Left lung (tissue), 4 donors: ENCODE measurements at regions not wholly inside any gene's neighbourhood (a gene's known extent, or its start where the extent isn't known, plus 50 kb on each side); places are given as distances from the start of the nearest gene placed in this dataset.

ENCODE experiments used
- ATAC-seq: fragments of 200-7000 bp; cut with Tn5 transposase; one replicate; pipeline ENCODE4 v1.9.1; 2020; ENCODE audit warnings: moderate library complexity
- DNase-seq, 4 donors: peaks; one replicate each; pipeline ENCODE4 v3.0.0-alpha.2; 2013 to 2020
- H3K27ac ChIP-seq, 2 donors: fragments of 200-600 bp; sonication (generic) in 1 of 2; one replicate each; pipeline versions ENCODE4 v1.5.0 to v1.8.0; 2020 to 2021
- H3K27me3 ChIP-seq, 2 donors: fragments of 200-600 bp; sonication (generic) in 1 of 2; one replicate each; pipeline versions ENCODE4 v1.5.0 to v1.8.0; 2020 to 2021
- H3K36me3 ChIP-seq, 2 donors: fragments of 200-600 bp; sonication (generic) in 1 of 2; one replicate each; pipeline versions ENCODE4 v1.5.0 to v1.8.0; 2020 to 2021
- H3K4me1 ChIP-seq, 2 donors: fragments of 200-600 bp; one replicate each; pipeline ENCODE4 v1.8.0; 2021
- H3K4me3 ChIP-seq, 2 donors: fragments of 200-600 bp; sonication (generic) in 1 of 2; one replicate each; pipeline versions ENCODE4 v1.5.0 to v1.8.0; 2020 to 2021; ENCODE audit warnings: mild to moderate bottlenecking in 1 of 2
- H3K9me3 ChIP-seq, 2 donors: fragments of 200-600 bp; sonication (generic) in 1 of 2; one replicate each; pipeline versions ENCODE4 v1.5.0 to v1.8.0; 2020 to 2021
- CTCF ChIP-seq, 2 donors: fragments of 200-600 bp; sonication (generic) in 1 of 2; IDR thresholded peaks; one replicate each; pipeline versions ENCODE4 v1.5.0 to v1.8.0; 2021; ENCODE audit warnings: antibody characterized with exemption in 2 of 2
- intact Hi-C, 2 donors: fragments of 100-400 bp; cut with DNase I; formaldehyde crosslinking; loops; one replicate each; pipeline versions ENCODE4 v1.11.2 to v1.14.2; 2022
- donor health status: DM: no; HTN: yes; CAD: no.
- donor health status: DM: no; HTN: no; CAD: no.

GRCh38 chr4:129387666-129388065, 291.7 kb downstream of the C4orf33 start:
- H3K9me3 ChIP-seq: no peaks in the 10 kb centered on the region
- no peak for DNase-seq
- TF ChIP-seq CTCF (IDR thresholded peaks at IDR 0.05): no peak

GRCh38 chr4:129393976-129394375, 298.0 kb downstream of the C4orf33 start:
- no peak overlapping the region for H3K4me3 ChIP-seq
- TF ChIP-seq CTCF (IDR thresholded peaks at IDR 0.05): no peak
- no peak overlapping the region for H3K27ac ChIP-seq
- intact Hi-C loops: no loop called here
- H3K4me1 ChIP-seq: no peaks in the 10 kb centered on the region
- H3K9me3 ChIP-seq: peaks cover 0 to 3% of the 10 kb centered on the region in 2 donors
- no peaks in the 10 kb centered on the region for H3K27me3 ChIP-seq
- H3K36me3 ChIP-seq: no peaks in the 10 kb centered on the region
- no peak for DNase-seq
- ATAC-seq: no peak

More at GRCh38 chr4:129387666-129388065, 291.7 kb downstream of the C4orf33 start:
- no peaks in the 10 kb centered on the region for H3K27me3 ChIP-seq
- intact Hi-C loops: no loop called here
- H3K36me3 ChIP-seq: no peaks in the 10 kb centered on the region
- ATAC-seq: no peak
- H3K27ac ChIP-seq: no peak overlapping the region
- H3K4me3 ChIP-seq: no peak overlapping the region
- no peaks in the 10 kb centered on the region for H3K4me1 ChIP-seq

- H3K36me3 ChIP-seq: no peaks in the 10 kb centered on the region
- intact Hi-C loops: no loop called here
- H3K4me3 ChIP-seq: no peak overlapping the region
- H3K27ac ChIP-seq: no peak overlapping the region
- DNase-seq (no peak), ATAC-seq (no peak)
- no peaks in the 10 kb centered on the region for H3K27me3 ChIP-seq
- no peak for TF ChIP-seq CTCF (IDR thresholded peaks at IDR 0.05)
- H3K9me3 ChIP-seq: peaks cover 0 to 10% of the 10 kb centered on the region in 2 donors
- H3K4me1 ChIP-seq: no peaks in the 10 kb centered on the region
Observed at GRCh38 chr4:129394635-129395034, 298.7 kb downstream of the C4orf33 start.

- ATAC-seq (no peak), DNase-seq (no peak)
- H3K4me3 ChIP-seq: no peak overlapping the region
- no peaks in the 10 kb centered on the region for H3K27me3 ChIP-seq
- H3K4me1 ChIP-seq: no peaks in the 10 kb centered on the region
- peaks cover 0 to 15% of the 10 kb centered on the region in 2 donors for H3K9me3 ChIP-seq
- H3K36me3 ChIP-seq: no peaks in the 10 kb centered on the region
- intact Hi-C loops: no loop called here
- no peak overlapping the region for H3K27ac ChIP-seq
- no peak for TF ChIP-seq CTCF (IDR thresholded peaks at IDR 0.05)
Observed at GRCh38 chr4:129403848-129404247, 307.9 kb downstream of the C4orf33 start.

- no peak for ATAC-seq
- no peaks in the 10 kb centered on the region for H3K4me1 ChIP-seq
Observed at GRCh38 chr4:129410115-129410514, 314.2 kb downstream of the C4orf33 start.

More at GRCh38 chr4:129410115-129410514, 314.2 kb downstream of the C4orf33 start:
- intact Hi-C loops: no loop called here
- Histone ChIP-seq H3K27me3 (no peaks in the 10 kb centered on the region), H3K36me3 (no peaks in the 10 kb centered on the region), H3K4me3 (no peak overlapping the region), H3K9me3 (no peaks in the 10 kb centered on the region), H3K27ac (no peak overlapping the region)
- no peak for DNase-seq
- TF ChIP-seq CTCF (IDR thresholded peaks at IDR 0.05): no peak
